H1 (cell line): ENCODE measurements at regions not wholly inside any gene's neighbourhood (a gene's known extent, or its start where the extent isn't known, plus 50 kb on each side); places are given as distances from the start of the nearest gene placed in this dataset.

ENCODE experiments used
- CTCF ChIA-PET: fragments of 300-600 bp; sonication (Branson Sonifier 250); formaldehyde crosslinking; loops from one replicate; lab custom pipeline; 2021; ENCODE audit not compliant: partially characterized antibody; lab: Charles Lee
- POLR2A ChIA-PET: fragments of 300-600 bp; sonication (Branson Sonifier 250); formaldehyde crosslinking; loops from one replicate; lab custom pipeline; 2021; ENCODE audit warnings: inconsistent platforms; ENCODE audit not compliant: partially characterized antibody; lab: Charles Lee
- DNase-seq, 2 experiments: peaks; one replicate each; pipeline versions ENCODE4 v3.0.0 to v3.0.0-alpha.2; 2010 to 2022; ENCODE audit warnings: low spot score in 2 of 2, low read depth in 1 of 2, mixed read lengths in 1 of 2
- FAIRE-seq: peaks from 2 replicates; lab custom pipeline; 2011; peaks lifted over from hg19 to GRCh38; lab: Jason Lieb, UNC
- H2AFZ ChIP-seq: 2 replicates; pipeline ENCODE4 v1.8.1; 2012; ENCODE audit warnings: low read length, inconsistent platforms
- H2AK5ac ChIP-seq: 2 replicates; pipeline ENCODE4 v1.6.1; 2013; ENCODE audit warnings: low read depth, low read length
- H2BK120ac ChIP-seq: replicated peaks from 2 replicates; pipeline ENCODE3; 2013; ENCODE audit warnings: low read depth, low read length, inconsistent platforms
- H2BK12ac ChIP-seq: 2 replicates; pipeline ENCODE4 v1.6.1; 2013; ENCODE audit warnings: low read depth, low read length
- H2BK15ac ChIP-seq: 2 replicates; pipeline ENCODE4 v1.6.1; 2013; ENCODE audit warnings: low read length
- H2BK20ac ChIP-seq: 2 replicates; pipeline ENCODE4 v1.6.1; 2013; ENCODE audit warnings: low read length
- H2BK5ac ChIP-seq: 2 replicates; pipeline ENCODE4 v1.6.1; 2013; ENCODE audit warnings: low read depth, low read length
- H3K14ac ChIP-seq: 2 replicates; pipeline ENCODE4 v1.6.1; 2013; ENCODE audit warnings: inconsistent platforms; ENCODE audit not compliant: insufficient read length
- H3K18ac ChIP-seq: 2 replicates; pipeline ENCODE4 v1.6.1; 2013; ENCODE audit warnings: low read length; ENCODE audit errors: extremely low read depth
- H3K23ac ChIP-seq: 2 replicates; pipeline ENCODE4 v1.6.1; 2013; ENCODE audit warnings: inconsistent platforms; ENCODE audit not compliant: insufficient read length
- H3K23me2 ChIP-seq: 2 replicates; pipeline ENCODE4 v1.6.1; 2013; ENCODE audit warnings: low read depth, low read length
- H3K27ac ChIP-seq: 2 replicates; pipeline ENCODE4 v1.6.1; 2011; ENCODE audit warnings: low read depth, low read length, inconsistent platforms
- H3K27me3 ChIP-seq, 4 experiments: replicated peaks in 1 of 4; 1 replicate in 1 of 4; 2 replicates in 3 of 4; pipeline versions ENCODE4 v1.6.1 to v1.8.1; 2011 to 2013; ENCODE audit warnings: low read length in 3 of 4, mild to moderate bottlenecking in 3 of 4, inconsistent platforms in 2 of 4, mixed read lengths in 2 of 4, moderate library complexity in 1 of 4; ENCODE audit not compliant: control insufficient read depth in 3 of 4, insufficient read depth in 3 of 4; ENCODE audit errors: extremely low read depth in 1 of 4
- H3K36me3 ChIP-seq, 4 experiments: 2 replicates each; pipeline versions ENCODE4 v1.6.1 to v1.8.1; 2011 to 2013; ENCODE audit warnings: mild to moderate bottlenecking in 4 of 4, low read length in 3 of 4, moderate library complexity in 2 of 4, control low read depth in 1 of 4, inconsistent platforms in 1 of 4; ENCODE audit not compliant: insufficient read depth in 4 of 4, control insufficient read depth in 2 of 4
- H3K4ac ChIP-seq: replicated peaks from 2 replicates; pipeline ENCODE3; 2013; ENCODE audit warnings: low read length, low read depth, mixed read lengths, inconsistent platforms; ENCODE audit not compliant: insufficient read length
- H3K4me1 ChIP-seq, 4 experiments: replicated peaks in 1 of 4; 1 replicate in 1 of 4; 2 replicates in 3 of 4; pipeline versions ENCODE4 v1.6.1 to v1.8.1; 2011 to 2013; ENCODE audit warnings: low read length in 3 of 4, inconsistent platforms in 2 of 4, mixed read lengths in 1 of 4; ENCODE audit not compliant: insufficient read depth in 4 of 4, control insufficient read depth in 3 of 4
- H3K4me2 ChIP-seq, 2 experiments: 2 replicates each; pipeline versions ENCODE4 v1.6.1 to v1.8.1; 2011 to 2013; ENCODE audit warnings: low read depth in 2 of 2, low read length in 2 of 2, control low read depth in 1 of 2, inconsistent platforms in 1 of 2, mild to moderate bottlenecking in 1 of 2; ENCODE audit not compliant: insufficient read depth in 1 of 2
- H3K4me3 ChIP-seq, 4 experiments: fragments of 200-600, 300-600 bp in 1 of 4; sonication (generic), shearing (Covaris generic), sonication (Bioruptor Twin) in 1 of 4; 2 replicates each; pipeline versions ENCODE4 v1.5.1 to v1.8.1; 2011 to 2016; ENCODE audit warnings: low read length in 4 of 4, low read depth in 3 of 4, control low read depth in 2 of 4, inconsistent platforms in 2 of 4, mild to moderate bottlenecking in 2 of 4, mixed read lengths in 1 of 4, moderate library complexity in 1 of 4; ENCODE audit not compliant: insufficient read depth in 2 of 4; ENCODE audit errors: extremely low read depth in 1 of 4
- H3K56ac ChIP-seq: replicated peaks from 2 replicates; pipeline ENCODE3; 2013; ENCODE audit warnings: low read depth, mild to moderate bottlenecking, mixed read lengths, low read length, inconsistent platforms; ENCODE audit not compliant: insufficient read length
- H3K79me1 ChIP-seq: 2 replicates; pipeline ENCODE4 v1.6.1; 2013; ENCODE audit warnings: low read depth, low read length, control low read depth
- H3K79me2 ChIP-seq, 2 experiments: 2 replicates each; pipeline versions ENCODE4 v1.6.1 to v1.8.1; 2012 to 2013; ENCODE audit warnings: low read length in 2 of 2, mild to moderate bottlenecking in 2 of 2, inconsistent platforms in 1 of 2; ENCODE audit not compliant: insufficient read depth in 2 of 2, control insufficient read depth in 1 of 2
- H3K9ac ChIP-seq, 4 experiments: replicated peaks in 1 of 4; 1 replicate in 1 of 4; 2 replicates in 3 of 4; pipeline versions ENCODE4 v1.6.1 to v1.8.1; 2011 to 2013; ENCODE audit warnings: low read depth in 3 of 4, low read length in 3 of 4, control low read depth in 2 of 4, mild to moderate bottlenecking in 2 of 4, moderate library complexity in 2 of 4, inconsistent platforms in 1 of 4; ENCODE audit errors: extremely low read depth in 1 of 4
- H3K9me3 ChIP-seq, 2 experiments: 2 replicates each; pipeline versions ENCODE4 v1.6.1 to v1.8.1; 2012 to 2013; ENCODE audit warnings: mild to moderate bottlenecking in 2 of 2, moderate library complexity in 2 of 2, control low read depth in 1 of 2, inconsistent platforms in 1 of 2, low read depth in 1 of 2, low read length in 1 of 2, mixed read lengths in 1 of 2; ENCODE audit not compliant: insufficient read depth in 2 of 2
- H4K20me1 ChIP-seq, 2 experiments: replicated peaks in 1 of 2; 2 replicates each; pipeline versions ENCODE3 to v1.8.1; 2011 to 2013; ENCODE audit warnings: inconsistent platforms in 2 of 2, low read length in 2 of 2, mild to moderate bottlenecking in 1 of 2; ENCODE audit not compliant: insufficient read depth in 2 of 2, control insufficient read depth in 1 of 2
- H4K5ac ChIP-seq: 2 replicates; pipeline ENCODE4 v1.6.1; 2013; ENCODE audit warnings: low read length, low read depth, mixed read lengths, inconsistent platforms; ENCODE audit not compliant: insufficient read length
- H4K8ac ChIP-seq: 2 replicates; pipeline ENCODE4 v1.8.0; 2013; ENCODE audit warnings: mild to moderate bottlenecking, moderate library complexity, low read length, inconsistent platforms; ENCODE audit not compliant: insufficient read depth; ENCODE audit errors: extremely low read depth
- H4K91ac ChIP-seq: replicated peaks from 2 replicates; pipeline ENCODE3; 2013; ENCODE audit warnings: low read length, mixed read lengths, inconsistent platforms; ENCODE audit not compliant: insufficient read length
- E2F6 ChIP-seq: IDR thresholded peaks from 2 replicates; pipeline ENCODE4 v1.6.1; 2012; ENCODE audit warnings: inconsistent platforms
- EZH2 ChIP-seq: fragments of 200-600 bp; sonication (generic); IDR thresholded peaks from 2 replicates; pipeline ENCODE4 v1.7.1; 2012; ENCODE audit warnings: low read depth, mild to moderate bottlenecking, moderate library complexity, low read length, inconsistent platforms; ENCODE audit not compliant: severe bottlenecking
- GTF2F1 ChIP-seq: IDR thresholded peaks from 2 replicates; pipeline ENCODE4 v1.6.1; 2012; ENCODE audit warnings: low read depth, low read length, improper control_type of control experiment, borderline replicate concordance
- WGBS, 2 experiments: shearing (Covaris generic) in 1 of 2; methylation state at CpG; one replicate each; pipeline versions ENCODE4 v1.1.6 to v1.1.7; 2013 to 2015; ENCODE audit warnings: low lambda C conversion rate in 2 of 2, mixed read lengths in 2 of 2, inconsistent platforms in 1 of 2, low coverage in 1 of 2, missing lambda C conversion rate in 1 of 2; ENCODE audit not compliant: insufficient replicate concordance in 2 of 2, insufficient coverage in 1 of 2, insufficient read length in 1 of 2; ENCODE audit errors: extremely low coverage in 1 of 2, missing lambda C conversion rate in 1 of 2; 5-methylcytosine and 5-hydroxymethylcytosine counted together

- no peak overlapping the region for H3K23ac ChIP-seq
- no peaks in the 10 kb centered on the region for H3K4me1 ChIP-seq
- ChIA-PET CTCF (no interaction called here), POLR2A (no interaction called here)
- H3K23me2 ChIP-seq: no peaks in the 10 kb centered on the region
- WGBS, 2 experiments: 100% methylated on average over 1 of the region's 1 CpG; no CpG with 5 or more reads in 1 of the 2 experiments
- no peak overlapping the region for H2AK5ac ChIP-seq
- no peak overlapping the region for H3K14ac ChIP-seq
- H2BK12ac ChIP-seq: no peak overlapping the region
- H2BK5ac ChIP-seq: no peak overlapping the region
- H2BK20ac ChIP-seq: no peak overlapping the region
- peak overlapping the region in 1 of 4 experiments; percentile 32; a peak in 1 of 7 replicates for H3K9ac ChIP-seq
- no peak overlapping the region for H3K4me3 ChIP-seq
- no peaks in the 10 kb centered on the region for H4K20me1 ChIP-seq
- no peak overlapping the region for H4K8ac ChIP-seq
- no peak overlapping the region for H2BK15ac ChIP-seq
- H3K36me3 ChIP-seq: no peaks in the 10 kb centered on the region
- H3K79me2 ChIP-seq: no peaks in the 10 kb centered on the region
- no peak overlapping the region for H3K4me2 ChIP-seq
- no peak for DNase-seq
- no peak overlapping the region for H2BK120ac ChIP-seq
- H3K9me3 ChIP-seq: no peaks in the 10 kb centered on the region
- H4K5ac ChIP-seq: no peak overlapping the region
- H3K27ac ChIP-seq: no peak overlapping the region
- H3K4ac ChIP-seq: no peak overlapping the region
- TF ChIP-seq GTF2F1 (no peak), EZH2 (no peak), E2F6 (no peak)
- TF ChIP-seq, all 59 proteins: peak for 0
- Histone ChIP-seq H3K18ac (no peak overlapping the region), H2AFZ (no peak overlapping the region), H3K79me1 (no peaks in the 10 kb centered on the region), H3K27me3 (no peaks in the 10 kb centered on the region), H3K56ac (no peak overlapping the region), H4K91ac (no peak overlapping the region)
- FAIRE-seq: no peak
Measured at GRCh38 chr17:65389426-65389825, 172.0 kb downstream of the AXIN2 start.
